Activated effector memory CD4-positive, alpha-beta T cell treated with anti-CD3 and anti-CD28 coated beads, Interleukin-2, amount 50 U/mL, for 16 hours (primary cell): ENCODE measurements at regions not wholly inside any gene's neighbourhood (a gene's known extent, or its start where the extent isn't known, plus 50 kb on each side); places are given as distances from the start of the nearest gene placed in this dataset.
"Not testable (repeated sequence)": the region's sequence is repeated elsewhere in the genome, so short reads cannot be mapped to it uniquely, and the experiment has no call there.

ENCODE experiments used
- DNase-seq: peaks from one replicate; pipeline ENCODE4 v3.0.0-alpha.2; 2020

DNA sequence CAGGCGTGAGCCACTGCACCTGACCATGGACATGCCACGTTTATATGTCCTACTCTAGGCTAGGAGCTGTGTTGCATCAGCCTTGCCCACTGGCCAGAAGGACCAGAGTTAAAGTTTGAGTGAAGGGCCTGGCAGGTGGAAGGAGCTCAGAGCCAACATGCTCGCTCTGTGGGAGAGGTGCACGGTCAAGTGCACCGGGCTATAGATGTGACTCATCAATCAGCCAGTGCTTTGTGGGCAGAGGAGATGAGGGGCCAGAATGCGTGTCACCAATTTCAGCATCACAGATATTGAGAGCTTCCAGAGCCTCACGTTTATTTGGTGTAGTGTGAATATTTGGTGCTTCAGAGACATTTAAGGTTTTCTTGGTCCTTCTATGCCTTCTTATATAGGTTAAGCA, 137.3 kb upstream of the KBTBD8 start:
- no peak for DNase-seq

DNA sequence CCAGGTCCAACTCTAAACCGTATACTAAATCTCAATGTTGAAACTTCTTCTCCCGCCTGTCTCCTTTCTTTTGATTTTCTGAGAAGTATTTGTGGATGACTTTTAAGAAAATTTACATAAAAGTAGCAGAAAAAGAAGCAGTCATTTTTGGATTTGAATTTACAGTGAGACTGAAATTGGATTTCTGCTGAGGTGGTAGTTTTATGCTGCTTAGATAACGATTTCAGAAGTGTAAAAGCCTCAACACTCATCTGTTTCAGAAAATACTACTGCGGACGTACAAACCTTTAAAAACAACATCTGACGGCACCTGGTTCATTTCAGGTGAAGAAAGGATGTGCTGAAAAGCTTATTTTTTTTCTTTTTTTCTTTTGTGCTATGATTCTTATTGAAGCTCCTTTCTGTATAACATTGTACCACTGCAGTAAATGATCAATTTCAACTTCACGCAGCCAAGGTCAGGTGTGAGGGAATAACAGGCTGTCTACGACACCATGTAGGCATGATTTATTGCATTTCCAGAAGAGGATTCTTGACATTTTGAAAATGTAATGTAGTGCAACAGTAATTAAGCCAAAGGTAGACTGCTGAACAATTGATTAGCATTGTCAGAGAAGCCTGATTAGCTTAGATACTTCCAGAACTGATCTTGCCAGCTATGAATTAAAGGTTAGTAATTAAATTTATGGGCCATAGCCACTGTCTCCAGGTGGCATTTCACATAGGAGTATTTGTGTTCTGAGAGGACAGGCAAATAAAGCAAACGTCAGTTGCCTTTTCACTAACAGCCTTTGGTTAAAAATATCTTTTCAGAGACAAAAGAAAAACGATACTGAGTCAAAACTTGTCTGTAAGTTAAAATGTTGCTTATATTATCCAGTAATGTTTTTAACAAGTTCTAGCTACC, 134.6 kb upstream of the KBTBD8 start:
- no peak for DNase-seq

DNA sequence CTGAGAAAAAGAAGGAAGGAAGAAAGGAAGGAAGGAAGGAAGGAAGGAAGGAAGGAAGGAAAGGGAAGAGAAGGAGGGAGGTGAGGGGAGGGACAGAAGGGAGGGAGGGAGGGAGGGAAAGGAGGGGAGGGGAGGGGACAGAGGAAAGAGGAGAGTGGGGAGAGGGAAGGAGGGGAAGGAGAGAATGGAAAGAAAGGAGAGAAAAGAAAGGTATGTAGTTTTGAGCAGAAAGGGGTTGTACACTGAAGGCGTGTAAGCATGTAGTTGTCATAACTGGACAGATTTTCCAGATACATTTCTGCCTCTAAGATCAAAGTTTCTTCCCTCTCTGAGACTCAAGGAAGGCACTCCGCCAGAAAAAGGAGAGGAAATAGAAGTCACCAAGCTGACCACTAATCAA, 113.4 kb upstream of the KBTBD8 start:
- DNase-seq = no peak

DNA sequence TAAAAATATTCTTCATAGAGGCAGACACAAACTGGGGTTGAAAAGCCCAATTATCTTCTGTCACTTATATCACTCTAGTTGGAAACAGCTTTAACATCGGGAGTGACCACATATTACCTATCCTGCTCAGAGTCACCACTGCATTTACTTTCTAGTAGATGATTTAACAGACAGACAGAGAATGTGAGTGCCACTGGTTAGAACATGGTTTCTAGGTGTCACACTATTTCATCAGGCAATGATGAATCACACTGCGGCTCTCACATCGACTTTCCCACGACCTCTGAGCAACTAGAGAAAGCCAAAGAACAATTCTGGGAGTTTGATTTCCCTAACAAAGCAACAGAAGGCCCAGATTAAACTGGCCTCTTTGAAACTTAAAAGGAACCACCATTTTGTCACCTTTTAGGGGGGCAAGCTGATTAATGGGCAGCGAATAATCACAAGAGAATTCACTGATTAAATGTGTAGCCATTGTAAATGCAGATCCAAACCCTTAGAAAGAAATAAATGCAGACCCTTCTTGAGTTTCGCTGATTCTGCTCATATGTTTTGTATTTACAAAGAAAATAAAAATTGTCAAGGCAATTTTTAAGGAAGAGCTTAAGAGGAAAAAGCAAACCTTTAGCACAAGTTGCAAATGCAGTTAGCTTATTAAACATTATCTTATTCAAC, 112.6 kb upstream of the KBTBD8 start:
- DNase-seq = no peak

DNA sequence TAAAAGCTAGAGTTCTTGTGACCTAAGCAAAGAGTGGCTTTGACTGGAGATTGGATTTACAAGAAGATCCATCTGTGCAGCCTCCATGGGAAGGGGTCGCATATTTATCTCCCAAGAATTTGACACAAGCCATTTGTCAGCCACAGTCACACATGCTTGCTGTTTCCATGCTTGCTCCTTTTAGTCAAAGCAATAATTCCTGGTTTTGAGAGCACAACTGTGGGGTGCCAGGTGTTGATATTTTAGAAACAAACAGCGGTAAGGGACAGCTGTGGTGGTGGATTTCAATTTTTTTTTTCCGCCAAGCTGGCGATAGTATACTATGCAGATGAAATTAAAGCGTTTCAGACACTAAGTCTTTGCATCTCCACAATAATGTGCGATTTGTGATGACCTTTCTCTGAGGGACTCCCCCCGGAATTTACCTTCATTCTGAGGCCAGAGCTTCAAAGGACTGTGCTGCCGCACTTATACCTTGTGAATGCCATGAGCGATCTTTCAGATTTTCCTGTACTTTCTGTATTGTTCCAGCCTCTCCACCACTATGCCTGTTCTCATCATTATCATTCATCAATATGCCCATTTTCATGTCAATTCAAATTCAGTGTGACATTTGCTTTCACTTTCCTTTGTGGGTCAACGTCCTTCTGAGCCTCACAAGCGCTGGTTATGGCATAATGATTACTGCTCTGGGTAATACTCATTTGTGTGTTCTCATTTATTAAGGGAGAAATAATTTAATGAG, 108.2 kb upstream of the KBTBD8 start:
- no peak for DNase-seq

DNA sequence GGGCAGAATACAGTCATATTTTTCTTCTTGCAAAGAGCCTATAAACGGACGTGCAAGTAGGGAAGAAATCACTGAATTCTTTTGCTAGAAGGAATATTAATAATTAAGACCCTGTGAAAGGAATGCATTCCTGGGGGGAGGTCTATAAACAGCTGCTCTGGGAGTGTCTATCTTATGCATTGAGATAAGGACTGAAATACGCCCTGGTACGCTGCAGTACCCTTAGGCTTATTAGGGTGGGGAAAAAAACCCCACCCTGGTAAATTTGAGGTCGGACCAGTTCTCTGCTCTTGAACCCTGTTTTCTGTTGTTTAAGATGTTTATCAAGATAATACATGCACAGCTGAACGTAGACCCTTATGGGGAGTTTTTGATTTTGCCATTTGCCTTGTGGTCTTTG, 100.0 kb upstream of the KBTBD8 start:
- DNase-seq = no peak

DNA sequence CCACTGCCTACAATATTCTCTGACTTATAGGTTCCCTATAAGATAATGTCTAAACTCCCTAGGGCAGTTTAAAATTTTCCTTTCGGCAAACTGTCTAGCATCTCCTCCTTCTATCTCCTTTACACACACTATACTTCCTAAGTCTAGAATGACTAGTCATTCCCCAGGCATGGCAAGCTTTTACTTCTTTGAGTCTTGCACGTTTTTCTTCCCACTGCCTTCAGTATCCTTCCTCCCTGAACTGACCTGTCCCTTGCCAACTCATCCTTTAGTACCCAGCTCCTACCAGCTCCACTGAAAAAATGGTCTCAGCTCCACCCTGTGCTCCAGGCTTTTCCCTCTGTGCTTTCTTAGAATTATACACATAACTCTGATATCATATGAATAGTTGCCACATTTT, 93.8 kb upstream of the KBTBD8 start:
- DNase-seq = no peak

DNA sequence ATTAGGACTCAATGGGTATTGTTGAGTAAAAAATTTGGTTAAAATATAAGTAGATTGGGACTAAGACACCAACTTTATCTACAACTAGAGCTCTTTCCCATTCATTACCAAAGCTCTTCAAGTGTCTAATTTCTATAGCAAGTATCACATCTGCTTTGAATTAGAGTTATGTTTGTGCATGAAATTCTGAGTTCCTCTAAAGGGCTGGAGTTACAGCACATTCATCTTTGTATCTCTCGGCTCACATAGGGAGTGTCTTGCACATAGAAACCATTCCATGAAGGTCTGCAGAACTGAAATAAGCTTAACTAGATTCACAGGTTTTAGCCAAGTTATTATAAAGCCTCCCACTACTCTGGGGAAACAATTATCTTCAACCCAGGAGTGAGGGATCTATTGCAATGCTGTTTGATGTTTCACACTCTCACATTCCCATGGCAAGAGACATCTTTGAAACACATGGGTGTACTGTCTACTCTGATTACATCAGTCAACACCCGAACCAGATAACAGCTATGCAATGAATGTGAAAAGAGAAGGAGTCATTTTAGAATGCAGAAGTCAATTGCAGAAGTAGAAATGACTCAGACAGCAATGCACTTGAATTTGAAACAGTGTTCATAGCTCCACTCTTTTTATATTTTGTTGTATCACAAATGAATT, 93.1 kb upstream of the KBTBD8 start:
- DNase-seq = no peak

DNA sequence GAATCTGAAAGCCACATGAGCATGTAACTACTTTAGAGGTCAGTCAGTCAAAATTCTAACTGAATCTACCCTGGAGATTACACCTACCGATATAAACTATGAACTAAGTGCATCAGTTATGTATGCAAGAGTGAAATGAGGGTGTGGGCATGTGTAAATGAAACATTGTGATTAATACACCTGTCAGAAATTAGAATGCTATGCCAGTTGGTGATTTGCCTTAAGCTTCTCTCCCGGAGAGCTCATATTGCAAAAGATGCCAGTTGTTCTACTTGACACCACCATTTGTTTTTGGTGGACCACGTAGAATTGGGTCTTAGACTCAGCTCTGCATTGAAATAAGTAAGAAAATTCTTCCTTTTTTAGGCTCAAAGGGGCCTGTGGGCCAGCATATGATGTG, 91.0 kb upstream of the KBTBD8 start:
- DNase-seq = no peak

DNA sequence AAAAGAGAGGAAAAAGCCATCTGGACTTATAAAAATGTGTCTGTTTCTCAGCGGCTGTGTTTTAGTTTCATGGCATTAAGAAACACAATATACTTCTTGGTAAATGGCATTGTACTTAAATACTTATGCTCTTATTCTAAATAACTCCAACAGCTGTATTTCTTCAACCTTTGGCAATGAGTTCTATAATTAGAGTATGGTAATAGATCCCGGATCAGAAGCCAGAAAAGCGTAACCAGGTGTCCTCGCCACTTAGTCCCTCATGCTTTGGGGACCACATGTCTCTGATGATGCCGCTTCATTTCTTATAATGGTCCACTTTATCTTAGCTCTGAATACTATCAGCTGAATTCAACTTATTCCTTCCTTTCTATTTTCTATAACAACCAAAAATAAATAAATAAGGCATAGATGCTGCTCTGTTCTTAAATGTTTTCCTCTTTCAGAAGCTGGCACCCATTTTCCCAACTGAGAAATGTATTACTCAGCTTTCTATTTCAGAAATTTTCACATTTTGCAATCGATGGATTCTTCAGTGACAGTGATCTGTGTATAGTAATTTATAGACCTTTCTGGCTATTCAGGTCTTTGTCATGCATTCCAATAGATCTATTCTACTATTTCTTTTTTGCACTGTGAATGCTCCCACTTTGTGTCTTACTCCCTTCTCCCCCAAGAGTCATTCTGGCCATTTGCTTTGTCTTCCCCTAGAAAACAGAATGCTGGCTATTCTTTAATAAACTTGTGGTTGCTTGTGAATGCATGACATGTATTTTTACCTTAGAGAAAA, 87.6 kb upstream of the KBTBD8 start:
- no peak for DNase-seq

DNA sequence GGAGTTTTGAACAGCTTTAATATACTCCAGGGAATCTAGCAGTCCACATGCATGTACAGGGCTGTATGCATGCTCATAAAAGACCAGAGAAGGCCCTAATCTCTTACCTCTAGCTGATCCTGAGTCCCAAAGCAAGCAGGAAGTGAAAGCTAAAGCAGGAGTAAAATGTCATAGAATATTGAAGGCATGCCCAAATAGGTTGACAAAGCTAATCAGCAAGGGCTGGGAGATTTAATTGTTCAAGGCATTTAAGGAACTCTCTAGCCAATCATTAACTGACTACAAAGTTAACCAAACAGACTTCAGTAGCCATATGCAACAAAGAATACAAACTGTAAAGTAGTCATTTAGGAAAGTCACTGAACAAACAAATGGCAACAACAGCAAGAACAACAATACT, 85.8 kb upstream of the KBTBD8 start:
- DNase-seq = no peak

DNA sequence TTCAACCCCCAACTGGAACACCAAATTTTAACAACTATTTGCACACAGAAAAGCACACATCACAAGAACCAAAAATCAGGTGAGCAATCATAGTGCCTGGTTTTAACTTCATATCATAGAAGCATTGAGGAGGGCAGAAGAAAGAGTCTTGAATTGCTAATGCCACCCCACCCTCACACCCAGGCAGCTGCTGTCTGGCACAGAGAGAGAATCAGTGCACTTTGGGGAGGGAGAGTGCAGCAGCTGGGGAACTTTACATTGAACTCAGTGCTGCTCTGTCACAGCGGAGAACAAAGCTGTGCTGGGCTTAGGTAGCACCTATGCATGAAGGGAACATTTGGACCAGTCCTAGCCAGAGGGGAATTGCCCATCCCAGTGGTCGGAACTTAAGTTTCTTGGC, 76.0 kb upstream of the KBTBD8 start:
- no peak for DNase-seq

DNA sequence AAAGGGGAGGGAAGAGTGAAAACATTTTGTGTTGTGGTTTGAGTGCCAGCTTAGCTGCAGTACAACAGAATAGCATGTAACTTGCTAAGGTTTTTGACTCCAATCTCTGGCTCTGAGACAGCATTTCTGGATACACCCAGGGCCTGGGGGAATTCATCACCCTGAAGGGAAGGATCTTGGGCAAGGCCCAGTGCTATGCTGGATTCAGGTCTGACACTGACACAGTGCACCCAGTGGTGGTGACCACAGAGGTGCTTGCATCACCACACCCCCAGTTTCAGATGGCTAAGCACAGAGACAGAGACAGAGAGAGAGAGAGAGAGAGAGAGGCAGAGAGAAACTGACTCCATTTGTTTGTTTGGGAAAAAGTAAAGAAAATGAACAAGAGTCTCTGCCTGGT, 74.1 kb upstream of the KBTBD8 start:
- no peak for DNase-seq

DNA sequence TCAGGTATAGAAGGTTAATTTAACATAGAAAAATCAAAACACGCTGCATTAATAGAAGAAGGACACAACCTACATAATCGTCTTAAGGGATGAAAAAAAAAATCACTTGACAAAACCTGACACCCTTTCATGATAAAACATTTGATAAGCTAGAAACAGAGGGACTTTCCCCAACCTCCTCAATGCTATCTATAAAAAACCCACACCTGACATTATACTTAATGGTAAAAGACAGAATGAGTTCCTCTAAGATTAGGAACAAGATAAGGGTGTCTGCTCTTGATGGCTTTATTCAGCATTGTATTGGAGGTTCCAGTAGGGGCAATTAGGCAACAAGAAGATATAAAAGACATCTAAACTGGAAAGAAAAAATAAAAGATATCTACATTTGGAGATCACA, 69.9 kb upstream of the KBTBD8 start:
- no peak for DNase-seq

DNA sequence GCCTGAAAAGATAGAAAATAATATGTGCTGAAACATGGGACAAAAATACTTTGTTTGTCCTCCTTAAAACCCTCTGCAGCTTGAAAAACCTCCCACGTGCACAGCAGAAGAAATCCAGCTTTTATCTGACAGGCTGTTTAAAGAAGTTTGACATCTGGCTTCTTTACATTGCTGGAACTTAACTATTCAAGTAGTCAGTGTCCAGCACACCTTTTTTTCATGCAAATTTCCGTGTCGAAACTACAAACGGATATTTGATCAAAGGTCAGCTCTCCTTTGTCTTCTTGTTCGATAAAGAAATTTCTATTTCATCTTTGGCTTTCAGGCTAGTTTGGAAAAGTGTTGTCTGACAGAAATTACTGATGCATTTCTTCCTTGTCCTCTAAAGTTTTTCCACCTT, 66.8 kb upstream of the KBTBD8 start:
- DNase-seq = no peak

DNA sequence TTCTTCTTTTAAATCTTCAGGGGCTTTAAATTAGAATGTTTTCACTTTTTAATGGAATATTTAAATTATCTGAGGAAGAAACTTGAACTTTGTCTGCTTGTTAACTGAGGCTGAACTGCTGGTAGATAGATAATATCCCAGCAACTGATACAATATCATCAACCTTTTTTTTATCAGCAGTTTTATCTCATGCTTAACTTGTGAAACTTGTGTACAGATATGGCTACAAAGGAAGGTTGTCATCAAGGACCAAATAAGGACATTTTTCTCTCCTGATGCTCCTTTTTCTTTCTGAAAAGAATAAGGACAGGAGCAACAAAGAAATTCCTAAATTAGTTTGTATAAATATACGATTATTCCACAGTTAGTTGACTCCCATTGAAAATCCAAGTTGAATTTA, 66.4 kb upstream of the KBTBD8 start:
- no peak for DNase-seq

DNA sequence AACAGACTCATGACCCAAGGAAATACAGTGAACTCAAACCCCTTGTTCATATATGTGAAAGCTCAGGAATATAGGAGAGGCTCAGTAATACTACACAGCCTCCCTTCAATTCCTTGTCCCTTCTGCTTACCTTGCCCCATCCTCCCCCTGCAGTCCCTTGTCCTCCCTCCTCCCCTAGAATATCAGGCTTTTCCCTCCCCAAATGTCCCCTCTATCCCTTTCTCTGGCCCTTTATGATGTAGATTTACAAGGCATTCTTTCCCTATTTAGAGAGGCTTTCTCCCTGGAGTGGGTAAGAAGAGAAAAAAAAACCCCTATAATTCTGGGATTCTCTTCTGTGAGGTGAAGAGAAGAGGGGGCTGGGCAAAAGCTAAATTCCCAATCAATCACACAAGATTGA, 64.9 kb upstream of the KBTBD8 start:
- DNase-seq = no peak

DNA sequence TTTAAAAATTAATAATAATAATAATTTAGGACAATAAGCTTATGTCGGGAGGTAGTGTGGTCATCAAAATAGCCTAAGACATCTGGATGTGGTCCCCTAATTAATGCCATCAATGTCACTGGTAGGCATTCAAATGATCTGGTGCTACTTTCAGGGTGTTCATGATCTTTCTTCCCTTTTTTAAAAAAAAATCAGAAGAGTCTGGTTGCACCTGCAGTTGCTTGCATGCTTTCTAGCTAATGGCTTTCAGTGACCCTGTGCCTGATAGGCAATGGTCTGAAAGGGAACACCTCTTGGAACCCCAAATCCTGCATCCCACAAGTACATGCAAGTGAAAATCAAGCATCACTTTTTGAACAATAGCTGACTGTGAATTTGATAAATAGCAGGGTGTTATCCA, 64.1 kb upstream of the KBTBD8 start:
- no peak for DNase-seq

DNA sequence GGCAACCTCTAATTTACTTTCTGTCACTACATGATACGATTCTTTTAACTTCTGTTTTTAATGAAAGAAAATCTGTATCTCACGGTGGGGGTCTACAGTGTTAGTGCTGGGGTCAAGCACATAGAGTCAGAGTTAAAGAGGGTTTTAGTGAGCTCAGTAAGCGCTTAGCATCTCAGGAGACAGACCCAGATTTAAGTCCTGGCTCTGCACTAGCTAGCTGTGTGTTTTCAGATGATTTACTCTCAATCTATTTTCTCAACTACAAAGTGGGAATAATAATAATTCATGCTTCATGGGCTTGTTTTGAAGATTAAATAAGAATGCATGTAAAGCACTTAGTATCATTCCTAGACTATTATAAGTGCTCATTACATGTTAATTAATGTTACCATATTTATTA, 63.4 kb upstream of the KBTBD8 start:
- no peak for DNase-seq

DNA sequence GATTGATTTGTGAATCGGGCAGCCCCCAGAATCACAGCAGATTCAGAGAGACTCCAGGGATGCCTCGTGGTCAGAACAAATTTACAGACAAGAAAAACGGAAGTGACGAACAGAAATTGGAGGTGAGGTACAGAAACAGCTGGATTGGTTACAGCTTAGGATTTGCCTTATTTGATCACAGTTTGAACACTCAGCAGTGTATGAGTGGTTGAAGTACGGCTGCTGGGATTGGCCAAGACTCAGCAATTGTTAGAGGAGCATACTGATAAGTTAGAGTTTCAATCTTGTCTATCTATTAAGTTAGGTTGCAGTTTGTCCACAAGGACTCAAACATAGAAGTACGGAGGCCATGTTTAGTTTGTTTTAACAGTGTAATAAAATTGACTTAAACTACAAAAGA, 61.1 kb upstream of the KBTBD8 start:
- DNase-seq = not testable (repeated sequence)

DNA sequence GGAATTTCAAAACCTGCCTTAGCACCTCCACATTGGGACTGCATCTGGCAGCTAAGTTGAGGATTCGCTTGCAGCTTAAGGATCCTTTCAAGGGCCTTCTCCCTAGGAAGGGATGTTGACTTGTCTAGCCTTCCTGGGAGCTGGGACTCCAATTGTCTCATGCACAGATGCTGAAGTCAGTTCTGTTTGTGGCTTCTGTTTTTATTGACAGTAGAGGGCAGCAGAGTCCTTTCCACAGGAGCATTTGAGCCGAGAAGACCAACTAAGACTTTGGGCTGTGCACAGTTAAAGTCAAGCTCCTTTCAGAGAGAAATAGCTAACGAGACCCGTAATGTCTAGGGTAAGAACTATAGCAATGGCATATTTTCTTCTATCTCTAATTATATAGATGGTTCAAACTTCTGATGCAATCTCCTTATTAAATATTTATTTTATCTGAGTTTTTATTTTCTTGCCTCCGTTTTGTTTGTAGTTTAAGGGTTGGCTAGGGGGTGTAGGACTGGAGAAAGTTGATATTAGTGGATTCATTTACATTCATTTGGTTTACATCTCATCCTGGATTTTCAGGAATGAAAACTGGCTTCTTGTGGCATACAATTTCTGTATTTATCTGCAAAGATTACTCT, 59.7 kb upstream of the KBTBD8 start:
- peak; percentile 61 for DNase-seq

DNA sequence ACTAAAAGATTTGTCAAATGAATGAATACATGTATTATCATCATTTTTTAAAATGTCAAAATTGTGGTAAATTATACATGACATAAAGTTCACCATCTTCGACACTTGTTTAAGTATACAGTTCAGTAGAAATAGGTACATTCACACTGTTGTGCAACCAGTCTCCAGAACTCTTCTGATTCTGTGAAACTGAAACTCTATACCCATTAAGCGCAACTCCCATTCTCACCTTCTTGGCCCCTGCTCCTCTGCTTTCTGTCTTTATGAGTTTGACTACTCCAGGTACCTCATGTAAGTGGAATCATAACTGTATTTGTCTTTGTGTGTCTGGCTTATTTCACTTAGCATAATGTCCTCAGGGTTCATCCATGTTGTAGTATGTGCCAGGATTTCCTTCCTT, 50.1 kb upstream of the KBTBD8 start:
- DNase-seq = no peak
